A673 (cell line): ENCODE measurements at regions not wholly inside any gene's neighbourhood (a gene's known extent, or its start where the extent isn't known, plus 50 kb on each side); places are given as distances from the start of the nearest gene placed in this dataset.

Source experiments
- BruUV-seq: library from RNA; stranded (reverse); fragments of 400-500 nt; replicated peaks from 2 replicates; lab custom pipeline; 2021; lab: Mats Ljungman, UMichigan
- CTCF ChIA-PET: fragments of 300-600 bp; sonication (Branson Sonifier 250); formaldehyde crosslinking; loops from one replicate; lab custom pipeline; 2022; ENCODE audit warnings: antibody characterized with exemption; lab: Charles Lee
- POLR2A ChIA-PET: fragments of 300-600 bp; sonication (Branson Sonifier 250); formaldehyde crosslinking; loops from one replicate; lab custom pipeline; 2022; ENCODE audit warnings: antibody characterized with exemption; ENCODE audit not compliant: low non-redundant PET; lab: Charles Lee
- DNase-seq: peaks from one replicate; pipeline ENCODE4 v3.0.0-alpha.2; 2015; ENCODE audit warnings: low spot score
- H3K27ac ChIP-seq: fragments of 200-600 bp; sonication (generic); 2 replicates; pipeline ENCODE4 v1.5.1; 2016; ENCODE audit warnings: mixed run types, low read depth, mild to moderate bottlenecking, mixed read lengths, antibody characterized with exemption, low read length; ENCODE audit not compliant: poor library complexity, severe bottlenecking
- H3K27me3 ChIP-seq: fragments of 200-600 bp; sonication (generic); replicated peaks from 2 replicates; pipeline ENCODE4 v1.6.1; 2017; ENCODE audit warnings: mixed run types, low read depth, mild to moderate bottlenecking, mixed read lengths, antibody characterized with exemption, low read length; ENCODE audit not compliant: insufficient read depth, poor library complexity
- H3K36me3 ChIP-seq: fragments of 200-600 bp; sonication (generic); 2 replicates; pipeline ENCODE4 v1.6.1; 2016; ENCODE audit warnings: mixed run types, mild to moderate bottlenecking, mixed read lengths, antibody characterized with exemption, low read length; ENCODE audit not compliant: insufficient read depth, poor library complexity, severe bottlenecking
- H3K4me1 ChIP-seq: fragments of 200-600 bp; sonication (generic); 2 replicates; pipeline ENCODE4 v1.6.1; 2017; ENCODE audit warnings: mixed run types, mild to moderate bottlenecking, mixed read lengths, antibody characterized with exemption, low read length; ENCODE audit not compliant: insufficient read depth, poor library complexity, severe bottlenecking
- H3K4me3 ChIP-seq: fragments of 200-600 bp; sonication (generic); 2 replicates; pipeline ENCODE4 v1.5.1; 2016; ENCODE audit warnings: low read depth, mixed run types, mild to moderate bottlenecking, mixed read lengths, low read length; ENCODE audit not compliant: poor library complexity, severe bottlenecking
- H3K9me3 ChIP-seq: fragments of 200-600 bp; sonication (generic); 2 replicates; pipeline ENCODE4 v1.6.1; 2016; ENCODE audit warnings: mixed run types, low read depth, mild to moderate bottlenecking, mixed read lengths, antibody characterized with exemption, low read length; ENCODE audit not compliant: poor library complexity, severe bottlenecking
- CTCF ChIP-seq: fragments of 300-800, 200-600 bp; sonication (generic); conservative IDR thresholded peaks from 2 replicates; pipeline ENCODE4 v1.5.1; 2017; ENCODE audit warnings: low read depth, mild to moderate bottlenecking, antibody characterized with exemption, low read length, moderate library complexity, mixed read lengths
- EZH2 ChIP-seq: fragments of 200-600 bp; sonication (generic); IDR thresholded peaks from 2 replicates; pipeline ENCODE4 v1.6.1; 2017; ENCODE audit warnings: borderline replicate concordance, low read depth, mild to moderate bottlenecking, mixed read lengths, antibody characterized with exemption, low read length; ENCODE audit not compliant: poor library complexity, severe bottlenecking
- intact Hi-C: fragments of 100-400 bp; cut with micrococcal nuclease; formaldehyde crosslinking; loops from one replicate; pipeline ENCODE4 v1.10.0; 2022; ENCODE audit not compliant: unreplicated experiment

- no peaks in the 10 kb centered on the region for H3K9me3 ChIP-seq
- H3K27me3 ChIP-seq: no peaks in the 10 kb centered on the region
- no peak overlapping the region for H3K27ac ChIP-seq
- TF ChIP-seq EZH2: no peak
- no peak for TF ChIP-seq CTCF
- intact Hi-C loops: no loop called here
- no peak for DNase-seq
- no peaks in the 10 kb centered on the region for H3K4me1 ChIP-seq
- ChIA-PET CTCF (no interaction called here), POLR2A (no interaction called here)
- H3K36me3 ChIP-seq: no peaks in the 10 kb centered on the region
- no TSS peak for BruUV-seq
- no peak overlapping the region for H3K4me3 ChIP-seq
Observed at GRCh38 chr1:4854367-4854766, 200.0 kb downstream of the AJAP1 start.

- ChIA-PET POLR2A (no interaction called here), CTCF (no interaction called here)
- Histone ChIP-seq H3K27me3 (no peaks in the 10 kb centered on the region), H3K9me3 (no peaks in the 10 kb centered on the region), H3K4me1 (no peaks in the 10 kb centered on the region), H3K36me3 (no peaks in the 10 kb centered on the region), H3K4me3 (no peak overlapping the region), H3K27ac (no peak overlapping the region)
- BruUV-seq: no TSS peak
- intact Hi-C loops: no loop called here
- TF ChIP-seq EZH2 (no peak), CTCF (no peak)
- no peak for DNase-seq
Observed at GRCh38 chr1:4853904-4854303, 199.5 kb downstream of the AJAP1 start.

GRCh38 chr1:4851385-4852065 is 197.1 kb downstream of the AJAP1 start:
- no peaks in the 10 kb centered on the region for H3K4me1 ChIP-seq
- H3K9me3 ChIP-seq: no peaks in the 10 kb centered on the region
- ChIA-PET POLR2A (no interaction called here), CTCF (no interaction called here)
- H3K27ac ChIP-seq: no peak overlapping the region
- no peak for TF ChIP-seq CTCF
- TF ChIP-seq EZH2: no peak
- no peaks in the 10 kb centered on the region for H3K27me3 ChIP-seq
- no peak for DNase-seq
- H3K36me3 ChIP-seq: no peaks in the 10 kb centered on the region
- BruUV-seq: no TSS peak
- intact Hi-C loops: no loop called here
- H3K4me3 ChIP-seq: no peak overlapping the region
